HAP-1 (cell line): ENCODE measurements at regions not wholly inside any gene's neighbourhood (a gene's known extent, or its start where the extent isn't known, plus 50 kb on each side); places are given as distances from the start of the nearest gene placed in this dataset.
A peak's percentile ranks its signal among the peaks of the same experiment; 100 is the strongest.

Experiments used
- DNase-seq, 2 experiments: peaks; one replicate each; pipeline ENCODE4 v3.0.0-alpha.2; 2016 to 2020; ENCODE audit warnings: low spot score in 2 of 2
- H3K27me3 ChIP-seq: fragments of 250-450 bp; sonication (Bioruptor Pico); 2 replicates; pipeline ENCODE4 v1.5.1; 2020; ENCODE audit warnings: low read depth, mild to moderate bottlenecking, moderate library complexity
- H3K36me3 ChIP-seq: fragments of 250-450 bp; sonication (Bioruptor Pico); replicated peaks from 2 replicates; pipeline ENCODE4 v1.5.1; 2020; ENCODE audit warnings: mild to moderate bottlenecking
- H3K4me1 ChIP-seq: fragments of 250-450 bp; sonication (Bioruptor Pico); 2 replicates; pipeline ENCODE4 v1.5.1; 2020; ENCODE audit warnings: mild to moderate bottlenecking
- H3K4me3 ChIP-seq: fragments of 250-450 bp; sonication (Bioruptor Pico); 2 replicates; pipeline ENCODE4 v1.5.1; 2020; ENCODE audit warnings: mild to moderate bottlenecking, moderate library complexity
- H3K9me3 ChIP-seq: fragments of 250-450 bp; sonication (Bioruptor Pico); 2 replicates; pipeline ENCODE4 v1.5.1; 2020; ENCODE audit warnings: mild to moderate bottlenecking, moderate library complexity
- in situ Hi-C: fragments of 300-500 bp; cut with MboI; formaldehyde crosslinking; loops from 3 replicates; pipeline ENCODE4 v1.14.3; 2020; ENCODE audit warnings: low sequenced_read_pairs, inconsistent platforms, mixed read lengths

DNA sequence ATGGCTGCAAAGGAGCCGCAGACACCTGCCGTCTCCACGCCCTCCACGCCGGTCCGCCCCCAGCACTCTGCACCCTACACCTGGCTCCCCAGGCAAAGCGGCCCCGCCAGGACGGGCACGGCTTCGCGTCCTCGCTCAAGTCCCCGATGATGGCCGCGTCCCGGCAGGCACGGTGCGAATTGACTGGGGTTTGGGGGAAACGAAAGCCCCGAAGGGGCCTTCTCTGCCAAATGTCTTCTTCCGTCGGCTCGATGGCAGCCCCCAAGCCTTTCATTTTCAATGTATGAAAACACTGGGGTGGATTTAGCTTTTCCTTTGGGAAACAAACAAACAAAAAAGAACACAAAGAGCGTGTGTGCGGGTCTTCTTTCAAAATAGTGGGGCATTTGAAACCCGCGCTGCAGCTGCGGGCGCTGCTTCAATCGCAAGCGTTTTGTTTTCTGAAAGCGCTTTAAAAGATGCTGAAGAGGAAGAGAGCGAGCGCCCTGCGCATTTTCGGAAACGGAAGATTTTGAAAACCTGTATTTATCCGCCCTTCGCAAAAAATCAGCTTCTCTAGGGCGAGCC, 160.0 kb downstream of the RMI1 start:
- no peaks in the 10 kb centered on the region for H3K36me3 ChIP-seq
- H3K27me3 ChIP-seq, result no peaks in the 10 kb centered on the region
- DNase-seq, result no peak
- in situ Hi-C loops, result loop anchor here (25.0 kb wide), 1 partner anchor 97 kb away; no protein-coding TSS in a partner anchor
- no peaks in the 10 kb centered on the region for H3K9me3 ChIP-seq
- no peak overlapping the region for H3K4me3 ChIP-seq
- H3K4me1 ChIP-seq, result peaks cover 19% of the 10 kb centered on the region

- no peak for DNase-seq
- H3K4me3 ChIP-seq, result no peak overlapping the region
These were observed 161.3 kb downstream of the RMI1 start for GRCh38 chr9:84141741-84142370.

DNA sequence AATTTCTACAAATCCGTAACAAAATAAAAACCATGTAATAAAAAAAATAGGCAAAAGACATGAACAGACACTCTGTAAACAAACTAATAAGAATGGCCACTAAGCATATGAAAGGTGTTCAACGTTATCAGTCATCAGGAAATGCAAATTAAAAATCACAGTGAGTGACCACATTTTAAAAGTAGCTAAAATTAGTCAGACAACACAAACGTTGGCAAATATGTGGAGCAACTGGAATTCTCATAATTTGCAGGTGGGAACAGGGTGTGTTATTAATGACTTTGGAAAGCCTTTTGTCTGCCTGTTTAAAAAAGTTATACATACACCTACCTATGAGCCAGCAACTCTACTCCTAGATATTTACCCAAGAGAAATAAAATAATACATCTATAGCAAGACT, 164.4 kb downstream of the RMI1 start:
- Histone ChIP-seq H3K4me1 (peaks cover 20% of the 10 kb centered on the region), H3K27me3 (no peaks in the 10 kb centered on the region), H3K36me3 (no peaks in the 10 kb centered on the region), H3K9me3 (no peaks in the 10 kb centered on the region), H3K4me3 (no peak overlapping the region)
- in situ Hi-C loops, result loop anchor here (25.0 kb wide), 1 partner anchor 92 kb away; no protein-coding TSS in a partner anchor
- no peak for DNase-seq

More at GRCh38 chr9:84141741-84142370, 161.3 kb downstream of the RMI1 start:
- no peaks in the 10 kb centered on the region for H3K36me3 ChIP-seq
- H3K9me3 ChIP-seq, result no peaks in the 10 kb centered on the region
- H3K27me3 ChIP-seq, result no peaks in the 10 kb centered on the region
- in situ Hi-C loops, result loop anchor here (25.0 kb wide), 1 partner anchor 95 kb away; no protein-coding TSS in a partner anchor
- peaks cover 21% of the 10 kb centered on the region for H3K4me1 ChIP-seq

GRCh38 chr9:84145780-84146179, 165.2 kb downstream of the RMI1 start:
- Histone ChIP-seq H3K9me3 (no peaks in the 10 kb centered on the region), H3K4me3 (no peak overlapping the region), H3K4me1 (peaks cover 21% of the 10 kb centered on the region), H3K36me3 (no peaks in the 10 kb centered on the region), H3K27me3 (no peaks in the 10 kb centered on the region)
- in situ Hi-C loops, result loop anchor here (25.0 kb wide), 1 partner anchor 92 kb away; no protein-coding TSS in a partner anchor
- no peak for DNase-seq

DNA sequence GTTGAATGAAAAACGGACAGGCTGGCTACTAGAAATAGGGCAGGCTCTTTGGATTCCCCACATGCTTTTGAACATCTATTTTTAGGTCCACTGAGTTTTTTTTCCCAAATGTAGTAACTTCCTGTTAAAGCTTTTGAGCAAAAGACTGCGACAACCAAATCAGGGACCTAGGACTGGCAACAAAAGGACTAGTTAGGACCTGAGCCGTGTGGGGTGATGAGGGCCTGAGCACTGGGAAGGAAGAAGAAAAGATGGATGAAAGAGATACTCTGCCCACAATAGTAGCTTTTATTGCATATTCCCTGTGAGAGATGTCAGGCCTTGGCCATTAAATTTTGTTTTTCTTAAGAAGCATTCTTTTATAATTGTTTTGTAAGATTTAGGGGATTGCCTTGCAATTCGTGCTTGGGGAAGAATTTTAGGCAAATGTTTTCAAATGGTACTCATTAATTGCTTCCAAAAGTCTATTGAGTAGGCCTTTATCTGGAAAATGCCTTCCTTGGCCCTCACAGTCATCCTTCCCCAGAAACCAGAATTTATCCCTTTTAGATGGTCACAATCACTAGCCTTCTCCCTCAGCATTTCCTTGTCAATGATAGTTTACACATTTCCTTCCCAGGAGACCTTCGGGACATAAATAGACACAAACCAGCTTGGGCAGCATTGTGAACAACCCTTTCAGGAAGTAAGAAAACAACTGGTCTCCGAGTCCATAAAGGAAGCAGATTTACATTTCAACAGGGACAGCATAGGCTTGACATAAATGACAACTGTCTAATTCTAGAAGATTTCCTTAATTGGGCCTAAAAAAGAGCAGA, 166.5 kb downstream of the RMI1 start:
- Histone ChIP-seq H3K36me3 (no peaks in the 10 kb centered on the region), H3K4me3 (no peak overlapping the region), H3K4me1 (peaks cover 28% of the 10 kb centered on the region), H3K9me3 (no peaks in the 10 kb centered on the region), H3K27me3 (no peaks in the 10 kb centered on the region)
- DNase-seq, result peak; percentile 55 to 86
- in situ Hi-C loops, result loop anchor here (25.0 kb wide), 1 partner anchor 90 kb away; no protein-coding TSS in a partner anchor

GRCh38 chr9:84151236-84151635, 170.6 kb downstream of the RMI1 start:
- in situ Hi-C loops, result no loop called here
- Histone ChIP-seq H3K4me1 (peaks cover 28% of the 10 kb centered on the region), H3K36me3 (no peaks in the 10 kb centered on the region), H3K9me3 (no peaks in the 10 kb centered on the region), H3K4me3 (no peak overlapping the region), H3K27me3 (no peaks in the 10 kb centered on the region)
- DNase-seq, result peak; percentile 63

- in situ Hi-C loops, result no loop called here
- no peak overlapping the region for H3K4me3 ChIP-seq
- H3K9me3 ChIP-seq, result no peaks in the 10 kb centered on the region
- DNase-seq, result no peak
- no peaks in the 10 kb centered on the region for H3K27me3 ChIP-seq
- no peaks in the 10 kb centered on the region for H3K36me3 ChIP-seq
- peaks cover 28% of the 10 kb centered on the region for H3K4me1 ChIP-seq
These were observed 171.0 kb downstream of the RMI1 start for GRCh38 chr9:84151640-84152039.

GRCh38 chr9:84152204-84152603, 171.6 kb downstream of the RMI1 start:
- no peaks in the 10 kb centered on the region for H3K27me3 ChIP-seq
- H3K9me3 ChIP-seq, result no peaks in the 10 kb centered on the region
- DNase-seq, result no peak
- peaks cover 23% of the 10 kb centered on the region for H3K4me1 ChIP-seq
- in situ Hi-C loops, result no loop called here
- H3K4me3 ChIP-seq, result no peak overlapping the region
- no peaks in the 10 kb centered on the region for H3K36me3 ChIP-seq

DNA sequence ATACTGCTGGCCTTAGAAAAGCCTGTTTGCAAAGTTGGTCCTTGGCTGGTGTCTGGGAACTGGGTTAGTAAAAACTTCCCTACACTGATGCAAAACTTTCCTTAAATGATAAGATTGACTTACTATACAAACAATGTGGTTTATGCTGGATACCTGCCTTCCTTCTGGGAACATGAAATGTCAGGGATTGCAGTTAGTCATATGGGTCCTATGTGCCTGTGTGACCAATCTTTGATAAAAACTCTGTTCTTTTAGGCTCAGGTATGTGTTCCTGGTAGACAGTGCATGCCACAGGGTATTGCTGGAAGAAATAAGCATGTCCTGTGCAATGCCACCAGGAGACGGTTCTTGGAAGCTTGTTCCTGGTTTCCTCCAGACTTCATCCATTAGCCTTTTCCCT, 173.3 kb downstream of the RMI1 start:
- DNase-seq, result no peak
- Histone ChIP-seq H3K4me3 (no peak overlapping the region), H3K4me1 (peaks cover 16% of the 10 kb centered on the region), H3K36me3 (no peaks in the 10 kb centered on the region), H3K9me3 (no peaks in the 10 kb centered on the region), H3K27me3 (no peaks in the 10 kb centered on the region)
- in situ Hi-C loops, result no loop called here

DNA sequence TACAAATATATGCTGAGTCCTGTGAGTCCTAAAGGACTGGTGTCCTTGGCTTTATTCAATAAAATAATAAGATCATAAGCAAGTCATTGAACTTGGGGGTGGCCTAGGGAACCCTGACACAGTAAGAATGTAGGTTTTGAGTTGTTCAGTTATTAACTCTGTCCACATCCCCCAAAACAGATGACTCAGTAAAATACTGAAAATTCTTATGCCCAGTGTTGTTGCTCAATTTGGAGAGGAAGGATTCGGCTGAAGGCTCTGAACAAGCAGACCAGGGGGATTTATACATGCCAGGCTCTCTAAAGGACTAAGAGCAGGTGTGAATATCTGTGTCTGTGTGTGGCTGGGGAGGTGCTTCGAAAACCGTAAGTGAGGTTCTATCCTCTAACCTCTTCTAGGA, 173.7 kb downstream of the RMI1 start:
- H3K4me3 ChIP-seq, result no peak overlapping the region
- no peaks in the 10 kb centered on the region for H3K9me3 ChIP-seq
- in situ Hi-C loops, result no loop called here
- DNase-seq, result no peak
- no peaks in the 10 kb centered on the region for H3K27me3 ChIP-seq
- H3K4me1 ChIP-seq, result peaks cover 21% of the 10 kb centered on the region
- H3K36me3 ChIP-seq, result no peaks in the 10 kb centered on the region

GRCh38 chr9:84163052-84163650, 177.4 kb downstream of the SLC28A3 start:
- Histone ChIP-seq H3K4me3 (no peak overlapping the region), H3K9me3 (no peaks in the 10 kb centered on the region), H3K4me1 (peaks cover 11% of the 10 kb centered on the region), H3K27me3 (no peaks in the 10 kb centered on the region), H3K36me3 (no peaks in the 10 kb centered on the region)
- in situ Hi-C loops, result no loop called here
- DNase-seq, result no peak

DNA sequence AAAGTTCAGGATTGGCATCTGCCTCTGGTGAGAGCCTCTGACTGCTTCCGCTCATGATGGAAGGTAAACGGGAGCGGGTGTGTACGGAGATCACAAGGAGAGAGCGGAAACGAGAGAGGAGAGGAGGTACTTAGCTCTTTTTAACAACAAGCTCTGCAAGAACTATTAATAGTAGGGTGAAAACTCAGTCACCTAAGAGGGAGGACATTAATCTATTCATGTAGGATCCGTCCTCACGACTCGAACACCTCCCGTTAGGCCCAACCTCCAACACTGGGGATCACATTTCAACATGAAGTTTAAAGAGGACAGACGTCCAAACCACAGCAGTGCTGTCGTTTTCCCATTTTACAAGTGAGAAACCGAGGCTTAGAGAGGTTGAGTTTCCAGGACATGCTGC, 173.7 kb downstream of the SLC28A3 start:
- H3K4me3 ChIP-seq, result no peak overlapping the region
- no peaks in the 10 kb centered on the region for H3K27me3 ChIP-seq
- 0 out of 2 replicates have a peak, but pooled peaks cover under 1% of the 10 kb centered on the region for H3K4me1 ChIP-seq
- no peaks in the 10 kb centered on the region for H3K9me3 ChIP-seq
- in situ Hi-C loops, result no loop called here
- H3K36me3 ChIP-seq, result no peaks in the 10 kb centered on the region
- DNase-seq, result no peak

- no peak for DNase-seq
- in situ Hi-C loops, result no loop called here
- H3K36me3 ChIP-seq, result no peaks in the 10 kb centered on the region
- H3K27me3 ChIP-seq, result no peaks in the 10 kb centered on the region
- no peaks in the 10 kb centered on the region for H3K9me3 ChIP-seq
- H3K4me1 ChIP-seq, result no peaks in the 10 kb centered on the region
- H3K4me3 ChIP-seq, result no peak overlapping the region
These were observed 171.3 kb downstream of the SLC28A3 start for GRCh38 chr9:84169240-84169639.
